K562 (cell line): ENCODE measurements at regions not wholly inside any gene's neighbourhood (a gene's known extent, or its start where the extent isn't known, plus 50 kb on each side); places are given as distances from the start of the nearest gene placed in this dataset.

Experiments
- ATAC-seq: fragments of 200-7000 bp; cut with Tn5 transposase; 3 replicates; pipeline ENCODE4 v1.9.1; 2020; ENCODE audit warnings: moderate library complexity
- BruUV-seq: library from RNA; stranded (reverse); fragments of 400-500 nt; replicated peaks from 2 replicates; lab custom pipeline; 2021; lab: Mats Ljungman, UMichigan
- CTCF ChIA-PET: fragments of 300-600 bp; formaldehyde crosslinking; extraction: SDS; loops from one replicate; lab custom pipeline; 2021; ENCODE audit warnings: low intra/inter-chr PET ratio; lab: Yijun Ruan, JAX
- POLR2A ChIA-PET: fragments of 300-600, 350-650 bp; sonication (Branson Sonifier 250); formaldehyde crosslinking; extraction: SDS; loops from one replicate; lab custom pipeline; 2021; ENCODE audit warnings: antibody characterized with exemption, inconsistent platforms; lab: Yijun Ruan, JAX
- DNase-seq, 4 experiments: peaks; one replicate each; pipeline versions ENCODE4 v3.0.0 to v3.0.0-alpha.2; 2011 to 2018; ENCODE audit warnings: low spot score in 3 of 4, mixed read lengths in 3 of 4; ENCODE audit errors: extremely low read depth in 1 of 4
- FAIRE-seq: peaks from 2 replicates; lab custom pipeline; 2011; peaks lifted over from hg19 to GRCh38; lab: Jason Lieb, UNC
- H2AFZ ChIP-seq: 2 replicates; pipeline ENCODE4 v1.6.0; 2011; ENCODE audit warnings: low read depth, low read length, control low read depth, inconsistent platforms
- H3K27ac ChIP-seq: fragments of 200-600 bp; 3 replicates; pipeline ENCODE4 v1.8.0; 2011; ENCODE audit warnings: low read depth, mild to moderate bottlenecking, control low read depth, inconsistent platforms, low read length, moderate library complexity, mixed read lengths; ENCODE audit errors: extremely low read depth
- H3K27me3 ChIP-seq, 2 experiments: fragments of 300-600 bp in 1 of 2; 2 replicates in 1 of 2; 3 replicates in 1 of 2; pipeline versions ENCODE4 v1.6.0 to v1.8.0; 2011; ENCODE audit warnings: inconsistent platforms in 2 of 2, low read length in 2 of 2, mild to moderate bottlenecking in 1 of 2, mixed read lengths in 1 of 2, moderate library complexity in 1 of 2; ENCODE audit not compliant: control insufficient read depth in 2 of 2, insufficient read depth in 2 of 2
- H3K36me3 ChIP-seq: fragments of 300-600 bp; 3 replicates; pipeline ENCODE4 v1.8.0; 2011; ENCODE audit warnings: mild to moderate bottlenecking, low read length, inconsistent platforms; ENCODE audit not compliant: control insufficient read depth, insufficient read depth
- H3K4me1 ChIP-seq, 2 experiments: fragments of 200-600 bp in 1 of 2; replicated peaks in 1 of 2; 2 replicates in 1 of 2; 3 replicates in 1 of 2; pipeline versions ENCODE4 v1.5.1 to v1.8.0; 2011; ENCODE audit warnings: inconsistent platforms in 2 of 2, low read length in 2 of 2, mild to moderate bottlenecking in 1 of 2, mixed read lengths in 1 of 2, moderate library complexity in 1 of 2; ENCODE audit not compliant: control insufficient read depth in 2 of 2, insufficient read depth in 2 of 2
- H3K4me2 ChIP-seq: 2 replicates; pipeline ENCODE4 v1.6.1; 2011; ENCODE audit warnings: low read length, control low read depth, inconsistent platforms, mixed read lengths; ENCODE audit not compliant: insufficient read depth
- H3K4me3 ChIP-seq: fragments of 200-600 bp; sonication (generic), shearing (Covaris generic); 2 replicates; pipeline ENCODE4 v1.5.1; 2016; ENCODE audit warnings: control low read depth, inconsistent platforms
- H3K79me2 ChIP-seq: fragments of 200-600 bp; 3 replicates; pipeline ENCODE4 v1.8.0; 2011; ENCODE audit warnings: low read length, inconsistent platforms; ENCODE audit not compliant: control insufficient read depth, insufficient read depth
- H3K9ac ChIP-seq, 2 experiments: 2 replicates each; pipeline versions ENCODE4 v1.6.0 to v1.6.1; 2011; ENCODE audit warnings: low read depth in 2 of 2, low read length in 2 of 2, control low read depth in 1 of 2, inconsistent platforms in 1 of 2, mild to moderate bottlenecking in 1 of 2, mixed read lengths in 1 of 2; ENCODE audit not compliant: insufficient read depth in 1 of 2
- H3K9me1 ChIP-seq: one replicate; pipeline ENCODE4 v1.6.0; 2011; ENCODE audit warnings: inconsistent platforms, mild to moderate bottlenecking, low read length, moderate library complexity; ENCODE audit not compliant: control insufficient read depth, insufficient read depth
- H3K9me3 ChIP-seq: replicated peaks from 2 replicates; pipeline ENCODE4 v1.5.1; 2011; ENCODE audit warnings: low read depth, low read length, inconsistent platforms; ENCODE audit not compliant: control insufficient read depth, insufficient read depth
- H4K20me1 ChIP-seq: replicated peaks from 2 replicates; pipeline ENCODE4 v1.6.1; 2011; ENCODE audit warnings: low read length, inconsistent platforms, mixed read lengths; ENCODE audit not compliant: control insufficient read depth, insufficient read depth
- CHAMP1 ChIP-seq: fragments of 450-650 bp; IDR thresholded peaks from 2 replicates; pipeline ENCODE4 v1.6.1; 2016; ENCODE audit warnings: mild to moderate bottlenecking
- E2F1 ChIP-seq: sonication (generic); formaldehyde crosslinking; IDR thresholded peaks from 2 replicates; pipeline ENCODE4 v1.8.1; 2023; ENCODE audit warnings: mild to moderate bottlenecking, missing genetic modification reagents, moderate library complexity
- ETV1 ChIP-seq: fragments of 450-650 bp; conservative IDR thresholded peaks from 2 replicates; pipeline ENCODE4 v1.6.1; 2016; ENCODE audit warnings: missing genetic modification characterization, control low read depth, low read depth, missing compliant biosample characterization
- KDM2B ChIP-seq: fragments of 250-450 bp; sonication (Bioruptor Pico); IDR thresholded peaks from 2 replicates; pipeline ENCODE4 v1.8.0; 2021; ENCODE audit warnings: mild to moderate bottlenecking, moderate library complexity
- KLF16 ChIP-seq: IDR thresholded peaks from 2 replicates; pipeline ENCODE4 v1.6.1; 2016; ENCODE audit warnings: antibody characterized with exemption
- MAZ ChIP-seq, 2 experiments: fragments of 450-650 bp in 1 of 2; sonication (generic) in 1 of 2; formaldehyde crosslinking; IDR thresholded peaks in 1 of 2; conservative IDR thresholded peaks in 1 of 2; 2 replicates each; pipeline versions ENCODE4 v1.4.0 to v1.5.0; 2020; ENCODE audit warnings: mild to moderate bottlenecking in 1 of 2, missing genetic modification reagents in 1 of 2
- NFIC ChIP-seq: fragments of 450-650 bp; IDR thresholded peaks from 2 replicates; pipeline ENCODE4 v1.6.1; 2017; ENCODE audit warnings: mild to moderate bottlenecking, inconsistent platforms
- YBX1 ChIP-seq: fragments of 450-650 bp; IDR thresholded peaks from 2 replicates; pipeline ENCODE4 v1.7.1; 2016; ENCODE audit warnings: mild to moderate bottlenecking
- ZBTB5 ChIP-seq: fragments of 450-650 bp; IDR thresholded peaks from 2 replicates; pipeline ENCODE4 v1.6.1; 2017; ENCODE audit warnings: antibody characterized with exemption
- ZNF12 ChIP-seq: sonication (generic); formaldehyde crosslinking; IDR thresholded peaks from 2 replicates; pipeline ENCODE4 v1.4.0; 2020; ENCODE audit warnings: mild to moderate bottlenecking, missing genetic modification reagents
- ZNF354B ChIP-seq: fragments of 250-450 bp; sonication (Bioruptor Pico); IDR thresholded peaks from 2 replicates; pipeline ENCODE4 v1.4.0; 2020
- ZNF830 ChIP-seq: fragments of 250-450 bp; sonication (Bioruptor Pico); IDR thresholded peaks from 2 replicates; pipeline ENCODE4 v1.5.0; 2021; ENCODE audit warnings: mild to moderate bottlenecking
- WGBS: fragments of 100-300 bp; shearing (Covaris generic); methylation state at CpG from one replicate; pipeline ENCODE4 v1.1.6; 2016; ENCODE audit warnings: low coverage, mixed read lengths; ENCODE audit not compliant: insufficient coverage; ENCODE audit errors: missing lambda C conversion rate; 5-methylcytosine and 5-hydroxymethylcytosine counted together
- in situ Hi-C: fragments of 300-500 bp; cut with MboI; formaldehyde crosslinking; loops from 4 replicates; pipeline ENCODE4 v1.15.0; 2018; ENCODE audit warnings: inconsistent platforms, mixed read lengths
- intact Hi-C: fragments of 100-400 bp; cut with micrococcal nuclease; formaldehyde crosslinking; loops from 2 replicates; pipeline ENCODE4 v1.14.2; 2022

- Histone ChIP-seq H3K4me2 (no peak overlapping the region), H3K79me2 (no peaks in the 10 kb centered on the region), H3K27ac (no peak overlapping the region), H3K9me3 (no peaks in the 10 kb centered on the region), H3K27me3 (no peaks in the 10 kb centered on the region), H2AFZ (no peak overlapping the region), H3K9ac (no peak overlapping the region), H3K9me1 (no peaks in the 10 kb centered on the region), H3K36me3 (no peaks in the 10 kb centered on the region), H3K4me1 (no peaks in the 10 kb centered on the region), H3K4me3 (no peak overlapping the region), H4K20me1 (no peaks in the 10 kb centered on the region)
- ATAC-seq (no peak), DNase-seq (no peak), FAIRE-seq (no peak)
- CTCF ChIA-PET, result no interaction called here
- intact Hi-C loops, result no loop called here
- TF ChIP-seq MAZ (CRISPR knock-in tag; conservative IDR thresholded peaks at IDR 0.05 in 1 of 2, IDR thresholded peaks at IDR 0.05 in 1 of 2) (no peak), CHAMP1 (no peak), ETV1 (tag) (no peak), KDM2B (no peak), ZNF354B (CRISPR knock-in tag) (no peak), E2F1 (CRISPR knock-in tag) (no peak), ZBTB5 (no peak), KLF16 (no peak), YBX1 (no peak), ZNF830 (CRISPR knock-in tag) (no peak), ZNF12 (CRISPR knock-in tag) (no peak), NFIC (no peak)
- in situ Hi-C loops, result no loop called here
- 0% methylated on average over 2 of the region's 2 CpGs for WGBS
- BruUV-seq, result no TSS peak
- POLR2A ChIA-PET, result no interaction called here
Observed at GRCh38 chr13:53272873-53273272, 244.3 kb downstream of the OLFM4 start.
